IgD-negative memory B cell (primary cell): ENCODE measurements at regions not wholly inside any gene's neighbourhood (a gene's known extent, or its start where the extent isn't known, plus 50 kb on each side); places are given as distances from the start of the nearest gene placed in this dataset.
A peak's percentile ranks its signal among the peaks of the same experiment; 100 is the strongest.
"Not testable (repeated sequence)": the region's sequence is repeated elsewhere in the genome, so short reads cannot be mapped to it uniquely, and the experiment has no call there.

Experiments
- H3K27ac Mint-ChIP-seq, 3 donors: one replicate each; pipeline ENCODE4 v1.8.0; 2020 to 2022; ENCODE audit warnings: mild to moderate bottlenecking in 3 of 3, mixed read lengths in 3 of 3, moderate library complexity in 1 of 3
- H3K27me3 Mint-ChIP-seq: one replicate; pipeline ENCODE4 v1.8.0; 2021; ENCODE audit warnings: mixed read lengths
- H3K36me3 Mint-ChIP-seq: one replicate; pipeline ENCODE4 v1.8.0; 2020; ENCODE audit warnings: mild to moderate bottlenecking, mixed read lengths
- H3K4me1 Mint-ChIP-seq, 3 donors: one replicate each; pipeline ENCODE4 v1.8.0; 2020 to 2022; ENCODE audit warnings: mixed read lengths in 3 of 3, mild to moderate bottlenecking in 1 of 3
- H3K4me3 Mint-ChIP-seq, 4 donors: one replicate each; pipeline ENCODE4 v1.8.0; 2020 to 2022; ENCODE audit warnings: mild to moderate bottlenecking in 4 of 4, mixed read lengths in 4 of 4, moderate library complexity in 3 of 4
- H3K9me3 Mint-ChIP-seq, 3 donors: one replicate each; pipeline ENCODE4 v1.8.0; 2020 to 2021; ENCODE audit warnings: mixed read lengths in 3 of 3, mild to moderate bottlenecking in 1 of 3

DNA sequence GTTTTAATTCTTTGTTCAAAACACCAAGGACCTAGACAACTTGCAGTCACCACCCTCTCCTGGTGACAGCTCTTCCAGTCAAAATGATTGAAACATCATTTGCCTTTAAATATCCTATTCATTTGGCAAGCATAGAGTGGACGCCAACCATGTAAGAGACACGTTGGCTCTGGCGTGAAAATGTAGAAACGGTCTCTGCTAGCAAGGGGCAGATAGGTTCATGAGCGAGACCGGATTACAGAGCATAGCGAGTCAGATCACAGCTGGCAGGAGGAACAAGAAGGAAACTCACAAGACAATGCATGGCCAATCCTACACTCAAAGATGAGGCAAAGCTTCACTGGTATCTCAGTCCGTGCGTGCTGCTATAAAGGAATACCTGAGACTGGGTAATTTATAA, 759.5 kb downstream of the UQCRFS1 start:
- Mint-ChIP-seq H3K4me1 (no peaks in the 10 kb centered on the region), H3K27me3 (no peaks in the 10 kb centered on the region), H3K36me3 (peaks cover 2% of the 10 kb centered on the region), H3K4me3 (no peak overlapping the region), H3K27ac (no peak overlapping the region), H3K9me3 (peaks cover 0 to 4% (median 3%) of the 10 kb centered on the region in 3 donors)

DNA sequence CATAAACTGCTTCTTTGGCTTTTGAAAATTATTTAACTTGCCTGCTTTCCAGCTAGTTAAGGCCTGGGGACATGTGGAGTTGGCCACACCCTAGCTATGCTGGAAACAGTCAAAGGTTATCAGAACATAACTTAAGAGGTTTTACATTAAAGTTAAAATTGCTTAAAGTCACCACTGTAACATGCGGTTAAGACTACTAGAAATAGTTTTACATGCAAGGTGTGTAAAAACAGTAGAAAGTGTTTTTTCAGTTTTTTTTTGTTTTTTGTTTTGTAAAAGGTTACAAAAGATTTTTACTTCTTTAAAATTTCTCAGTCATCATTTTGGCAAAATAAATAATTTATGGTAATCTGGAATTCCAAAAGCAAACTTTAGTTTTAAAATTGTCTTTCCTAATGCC, 763.1 kb downstream of the UQCRFS1 start:
- H3K27me3 Mint-ChIP-seq, result no peaks in the 10 kb centered on the region
- no peak overlapping the region for H3K4me3 Mint-ChIP-seq
- no peaks in the 10 kb centered on the region for H3K4me1 Mint-ChIP-seq
- peaks cover 0 to 12% (median 5%) of the 10 kb centered on the region in 3 donors for H3K9me3 Mint-ChIP-seq
- no peaks in the 10 kb centered on the region for H3K36me3 Mint-ChIP-seq
- H3K27ac Mint-ChIP-seq, result no peak overlapping the region

DNA sequence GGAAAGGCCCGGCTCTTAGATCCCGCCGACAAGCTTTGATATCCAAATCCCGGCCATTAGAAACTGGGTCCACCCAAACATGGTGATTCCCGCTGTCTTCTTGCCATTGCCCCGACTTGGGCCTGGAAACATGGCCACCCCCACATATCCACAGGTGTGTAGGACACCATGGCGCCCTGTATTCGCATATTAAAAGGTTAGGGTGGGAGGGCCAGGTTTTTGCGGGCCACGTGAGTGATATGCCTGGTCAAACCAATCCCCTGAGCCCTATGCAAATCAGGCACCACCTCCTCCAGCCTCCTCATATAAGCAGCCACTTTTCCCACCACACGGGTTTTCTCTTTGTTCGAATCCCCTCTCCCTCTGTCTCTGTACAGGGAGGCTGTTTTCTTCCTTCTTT, 766.4 kb downstream of the UQCRFS1 start:
- Mint-ChIP-seq H3K9me3 (peaks cover 2 to 12% (median 6%) of the 10 kb centered on the region in 3 donors), H3K27me3 (no peaks in the 10 kb centered on the region), H3K36me3 (peaks cover 2% of the 10 kb centered on the region), H3K4me3 (no peak overlapping the region), H3K4me1 (no peaks in the 10 kb centered on the region), H3K27ac (no peak overlapping the region)

DNA sequence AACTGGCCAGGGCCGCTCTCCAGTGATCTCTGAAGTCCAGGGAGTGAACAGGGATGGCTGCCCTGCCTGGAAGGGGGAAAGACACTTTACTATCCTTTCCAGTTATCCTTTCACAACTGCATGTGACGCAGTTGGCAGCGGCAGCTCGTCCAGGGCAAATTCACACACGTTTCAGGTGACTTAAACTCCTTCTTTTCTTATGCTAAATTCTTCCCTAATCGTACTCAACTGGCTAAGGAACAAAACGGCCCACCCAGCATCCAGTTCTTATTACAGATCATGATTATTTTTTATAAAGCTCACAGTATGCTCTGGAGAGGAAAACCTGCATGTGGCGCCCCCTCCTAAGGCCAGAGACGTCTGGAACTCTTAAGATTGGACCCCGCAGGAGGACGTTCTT, 767.1 kb downstream of the UQCRFS1 start:
- Mint-ChIP-seq H3K27ac (no peak overlapping the region), H3K4me3 (no peak overlapping the region), H3K4me1 (no peaks in the 10 kb centered on the region), H3K27me3 (no peaks in the 10 kb centered on the region), H3K36me3 (peaks cover 2% of the 10 kb centered on the region), H3K9me3 (peaks cover 2 to 12% (median 6%) of the 10 kb centered on the region in 3 donors)

DNA sequence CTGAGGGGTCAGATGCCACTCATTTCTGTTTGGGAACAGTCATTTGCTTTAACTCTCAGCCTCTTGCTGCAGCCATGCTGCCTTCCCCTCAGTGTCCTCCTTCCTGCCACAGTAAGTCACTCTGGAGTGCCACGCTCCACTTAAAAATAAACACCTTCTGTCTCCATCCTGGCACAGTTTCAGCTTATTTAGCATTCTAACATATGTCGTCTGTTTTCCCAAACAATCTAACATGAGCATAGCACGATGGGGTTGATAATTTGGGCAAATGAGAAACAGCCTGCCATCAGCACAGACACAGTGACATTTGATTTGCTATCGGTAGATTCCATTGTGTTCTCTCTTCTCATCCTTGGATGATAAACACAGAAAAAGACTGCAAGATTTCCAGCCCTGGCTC, 768.6 kb downstream of the UQCRFS1 start:
- peaks cover 2% of the 10 kb centered on the region for H3K36me3 Mint-ChIP-seq
- H3K27ac Mint-ChIP-seq, result no peak overlapping the region
- no peaks in the 10 kb centered on the region for H3K27me3 Mint-ChIP-seq
- no peaks in the 10 kb centered on the region for H3K4me1 Mint-ChIP-seq
- H3K9me3 Mint-ChIP-seq, result peaks cover 2 to 12% (median 6%) of the 10 kb centered on the region in 3 donors
- no peak overlapping the region for H3K4me3 Mint-ChIP-seq

DNA sequence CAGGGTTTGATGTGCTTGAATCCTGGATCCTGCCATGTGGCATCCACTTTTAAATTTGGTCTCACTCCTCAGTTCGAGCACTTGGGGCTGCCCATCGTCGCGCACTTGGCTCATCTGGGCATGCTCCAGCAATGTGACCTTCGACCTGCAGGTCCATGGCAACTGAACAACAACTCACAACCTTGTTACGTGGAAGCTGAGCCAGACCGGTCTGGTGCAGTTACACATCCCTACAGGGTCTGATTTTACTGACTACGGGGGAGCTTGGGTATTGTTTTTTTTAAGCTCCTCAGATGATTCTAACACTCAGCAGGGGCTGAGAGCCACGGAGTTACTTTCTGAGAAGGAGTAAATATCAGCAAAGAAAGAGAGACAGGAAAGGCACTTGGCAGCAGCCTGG, 769.6 kb downstream of the UQCRFS1 start:
- Mint-ChIP-seq H3K9me3 (peaks cover 2 to 12% (median 6%) of the 10 kb centered on the region in 3 donors), H3K36me3 (peaks cover 2% of the 10 kb centered on the region), H3K4me3 (no peak overlapping the region), H3K27me3 (no peaks in the 10 kb centered on the region), H3K27ac (no peak overlapping the region), H3K4me1 (no peaks in the 10 kb centered on the region)

DNA sequence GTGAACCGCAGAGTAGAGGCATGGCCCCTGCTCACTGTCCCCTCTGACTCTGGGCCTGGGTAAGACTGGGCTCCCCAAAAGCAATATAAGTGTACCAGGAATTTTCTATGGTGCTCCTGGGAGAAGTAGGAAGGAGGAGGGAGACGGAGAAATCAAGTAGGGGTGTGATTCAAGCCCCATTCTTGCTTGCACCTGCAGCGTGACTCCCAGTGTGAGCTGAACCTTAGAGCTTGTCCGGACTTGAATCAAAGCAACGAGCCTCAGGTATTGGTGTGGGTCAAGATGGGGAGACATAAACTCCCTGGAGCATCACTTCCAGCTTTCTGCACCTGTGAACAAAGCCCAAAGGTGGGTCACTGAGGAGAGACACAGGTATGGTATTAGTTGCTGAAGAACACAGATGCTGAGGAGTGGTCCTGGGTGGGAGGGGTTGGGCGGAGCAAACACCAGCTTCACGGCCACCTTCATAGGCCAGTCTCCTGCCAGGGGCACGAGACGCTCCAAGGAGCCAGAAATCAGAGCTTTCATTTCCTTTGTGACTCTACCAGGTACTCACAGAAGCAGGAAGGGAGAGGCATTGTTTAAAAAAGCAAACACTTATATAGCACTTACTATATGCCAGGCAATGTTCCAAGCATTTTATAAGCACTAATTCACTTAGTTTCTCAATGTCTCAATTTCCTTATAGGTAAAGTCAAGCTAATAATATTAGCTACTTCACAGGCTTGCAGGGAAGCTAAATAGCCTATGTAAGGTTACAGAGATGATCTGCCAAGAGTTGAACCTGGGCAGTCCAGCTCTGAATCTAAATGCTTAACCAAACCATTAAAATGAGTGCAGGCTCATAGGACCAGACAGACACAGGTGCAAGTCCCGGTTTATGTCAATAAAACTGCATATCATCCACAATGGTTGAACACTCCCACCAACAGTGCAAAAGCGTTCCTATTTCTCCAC, 775.3 kb downstream of the UQCRFS1 start:
- H3K27ac Mint-ChIP-seq, result no peak overlapping the region
- H3K27me3 Mint-ChIP-seq, result no peaks in the 10 kb centered on the region
- no peak overlapping the region for H3K4me3 Mint-ChIP-seq
- H3K4me1 Mint-ChIP-seq, result no peaks in the 10 kb centered on the region
- H3K36me3 Mint-ChIP-seq, result peaks cover 5% of the 10 kb centered on the region
- peaks cover 2 to 12% (median 3%) of the 10 kb centered on the region in 3 donors for H3K9me3 Mint-ChIP-seq

DNA sequence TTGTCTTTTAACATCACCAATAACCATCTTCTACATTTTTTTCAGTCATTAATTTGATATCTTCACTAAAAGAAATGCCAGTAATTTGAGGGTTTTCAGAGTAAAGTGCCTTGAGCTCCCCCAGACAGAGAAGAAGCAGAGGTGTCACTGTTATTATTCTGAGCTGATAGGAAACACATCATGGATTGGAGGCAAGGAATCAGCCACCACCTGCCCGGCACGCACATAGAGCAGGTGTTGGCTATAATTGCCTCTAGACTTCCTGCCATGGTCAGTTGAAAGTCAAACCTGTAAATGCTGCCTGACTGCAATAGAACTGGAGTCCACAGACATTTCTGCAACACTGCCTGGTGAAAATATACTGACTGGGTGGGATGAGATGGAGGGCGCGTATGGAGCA, 776.6 kb downstream of the UQCRFS1 start:
- peaks cover 0 to 15% (median 4%) of the 10 kb centered on the region in 3 donors for H3K9me3 Mint-ChIP-seq
- H3K27ac Mint-ChIP-seq, result no peak overlapping the region
- H3K4me1 Mint-ChIP-seq, result no peaks in the 10 kb centered on the region
- no peaks in the 10 kb centered on the region for H3K27me3 Mint-ChIP-seq
- peaks cover 4% of the 10 kb centered on the region for H3K36me3 Mint-ChIP-seq
- no peak overlapping the region for H3K4me3 Mint-ChIP-seq

DNA sequence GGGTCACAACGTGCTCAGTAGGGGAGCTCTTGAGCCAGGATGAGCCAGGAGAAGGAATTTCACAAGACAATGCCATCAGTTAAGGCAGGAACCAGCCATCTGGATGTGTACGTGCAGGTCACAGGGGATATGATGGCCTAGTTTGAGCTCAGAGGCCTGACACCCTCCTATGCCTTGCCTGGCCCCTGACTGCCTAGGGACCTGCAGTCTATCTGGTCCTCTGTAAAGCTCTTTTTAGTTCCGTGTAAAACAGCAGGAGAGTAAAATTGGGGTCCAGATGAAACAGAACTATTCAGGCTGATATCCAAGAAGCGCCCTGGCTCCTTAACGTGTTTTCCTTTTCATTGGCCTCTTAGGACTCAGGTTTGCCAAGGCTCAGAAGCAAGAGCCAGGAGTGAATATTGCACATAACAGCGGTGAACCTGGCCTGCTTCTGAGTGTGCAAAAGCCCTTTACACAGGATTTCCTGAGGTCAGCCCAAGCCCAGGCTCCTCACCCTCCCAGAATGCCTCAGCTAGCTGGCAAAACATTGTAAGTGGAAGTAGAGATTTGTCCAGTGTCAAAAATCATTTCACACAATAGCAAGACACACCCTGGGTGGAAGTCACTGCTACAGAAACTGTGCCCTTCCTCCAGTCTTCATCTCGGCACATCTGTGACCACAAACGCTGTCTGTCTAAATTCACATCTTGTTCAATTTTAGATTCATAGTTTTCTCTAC, 777.2 kb downstream of the UQCRFS1 start:
- H3K27ac Mint-ChIP-seq, result no peak overlapping the region
- H3K4me1 Mint-ChIP-seq, result no peaks in the 10 kb centered on the region
- H3K36me3 Mint-ChIP-seq, result peaks cover 4% of the 10 kb centered on the region
- H3K4me3 Mint-ChIP-seq, result no peak overlapping the region
- H3K9me3 Mint-ChIP-seq, result peaks cover 0 to 15% (median 4%) of the 10 kb centered on the region in 3 donors
- no peaks in the 10 kb centered on the region for H3K27me3 Mint-ChIP-seq

DNA sequence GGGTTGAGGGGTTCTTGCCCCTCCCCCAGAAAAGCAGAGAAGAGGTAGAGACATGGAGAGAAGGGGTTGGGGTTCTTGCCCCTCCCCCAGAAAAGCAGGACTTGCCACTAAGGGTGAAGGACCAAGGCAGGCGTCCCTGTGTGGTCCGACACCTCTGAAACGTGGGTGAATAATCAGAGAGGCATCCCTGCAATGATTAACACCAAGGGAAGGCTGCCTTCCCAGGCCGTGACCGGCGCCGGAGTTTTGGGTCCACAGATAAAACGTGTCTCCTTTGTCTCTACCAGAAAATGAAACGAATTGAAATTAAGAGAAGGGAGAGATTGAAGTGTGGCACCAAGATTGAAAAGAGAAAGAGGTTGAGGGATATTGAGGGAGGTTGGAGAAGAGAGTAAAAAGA, 778.2 kb downstream of the UQCRFS1 start:
- H3K4me1 Mint-ChIP-seq, H3K4me3 Mint-ChIP-seq, H3K27me3 Mint-ChIP-seq, H3K36me3 Mint-ChIP-seq: not testable (repeated sequence)
- Mint-ChIP-seq H3K9me3 (peaks cover 0 to 15% (median 4%) of the 10 kb centered on the region in 3 donors), H3K27ac (peak overlapping the region in 1 of 3 donors; percentile 85)

DNA sequence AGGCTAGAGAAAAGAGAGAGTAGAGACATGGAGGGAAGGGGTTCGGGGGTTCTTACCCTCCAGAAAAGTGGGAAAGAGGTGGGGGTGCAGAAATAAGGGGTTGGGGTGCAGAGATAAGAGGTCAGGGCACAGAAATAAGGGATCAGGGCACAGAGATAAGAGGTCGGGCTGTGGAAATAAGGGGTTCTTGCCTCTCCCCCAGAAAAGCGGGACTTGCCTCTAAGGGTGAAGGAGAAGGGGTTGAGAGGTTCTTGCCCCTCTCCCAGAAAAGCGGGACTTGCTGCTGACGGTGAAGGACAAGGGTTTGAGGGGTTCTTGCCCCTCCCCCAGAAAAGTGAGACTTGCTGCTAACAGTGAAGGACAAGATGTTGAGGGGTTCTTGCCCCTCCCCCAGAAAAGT, 778.6 kb downstream of the UQCRFS1 start:
- H3K36me3 Mint-ChIP-seq, H3K4me3 Mint-ChIP-seq, H3K27me3 Mint-ChIP-seq, H3K4me1 Mint-ChIP-seq: not testable (repeated sequence)
- peaks cover 0 to 15% (median 4%) of the 10 kb centered on the region in 3 donors for H3K9me3 Mint-ChIP-seq
- peak overlapping the region in 1 of 3 donors; percentile 85 for H3K27ac Mint-ChIP-seq

DNA sequence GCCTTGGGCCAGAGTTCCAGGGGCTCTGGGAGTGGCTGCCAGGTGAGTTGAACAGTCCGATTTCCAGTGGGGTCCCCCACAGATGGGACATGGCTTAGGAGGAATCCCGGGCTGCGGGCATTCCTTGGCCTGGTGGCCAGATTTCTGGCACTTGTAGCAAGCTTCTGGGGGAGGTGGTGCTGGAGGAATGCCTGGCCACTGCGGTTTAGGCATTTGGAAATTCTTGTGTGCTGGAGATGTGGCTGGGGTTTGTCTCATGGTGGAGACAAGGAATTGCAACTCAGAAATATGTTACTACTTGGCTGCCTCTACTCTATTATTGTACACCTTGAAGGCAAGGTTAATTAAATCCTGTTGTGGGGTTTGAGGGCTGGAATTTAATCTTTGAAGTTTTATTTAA, 779.8 kb downstream of the UQCRFS1 start:
- not testable (repeated sequence) for H3K27me3 Mint-ChIP-seq, H3K4me1 Mint-ChIP-seq, H3K36me3 Mint-ChIP-seq, H3K27ac Mint-ChIP-seq, H3K4me3 Mint-ChIP-seq
- H3K9me3 Mint-ChIP-seq, result peaks cover 0 to 15% (median 4%) of the 10 kb centered on the region in 3 donors

DNA sequence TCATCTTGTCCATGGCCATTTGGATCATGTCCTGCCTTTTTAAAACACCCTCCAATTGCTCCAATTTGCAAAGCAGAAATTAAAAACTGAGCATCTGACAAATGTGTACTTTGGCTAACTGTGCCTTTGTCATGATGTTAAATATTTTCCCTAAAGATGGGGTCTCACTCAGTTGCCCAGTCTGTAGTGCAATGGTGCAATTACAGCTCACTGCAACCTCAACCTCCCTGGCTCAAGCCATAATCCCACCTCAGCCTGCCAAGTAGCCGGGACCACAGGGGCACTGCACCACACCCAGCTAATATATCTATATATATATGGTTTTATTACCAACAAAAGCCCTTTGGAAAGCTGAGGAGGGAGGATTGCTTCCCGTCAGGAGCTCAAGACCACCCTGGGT, 782.7 kb downstream of the UQCRFS1 start:
- Mint-ChIP-seq H3K27me3 (no peaks in the 10 kb centered on the region), H3K4me3 (no peak overlapping the region), H3K9me3 (peaks cover 2 to 15% (median 2%) of the 10 kb centered on the region in 3 donors), H3K27ac (peak overlapping the region in 2 of 3 donors; percentile 4 to 26), H3K36me3 (peaks cover 5% of the 10 kb centered on the region), H3K4me1 (no peaks in the 10 kb centered on the region)

DNA sequence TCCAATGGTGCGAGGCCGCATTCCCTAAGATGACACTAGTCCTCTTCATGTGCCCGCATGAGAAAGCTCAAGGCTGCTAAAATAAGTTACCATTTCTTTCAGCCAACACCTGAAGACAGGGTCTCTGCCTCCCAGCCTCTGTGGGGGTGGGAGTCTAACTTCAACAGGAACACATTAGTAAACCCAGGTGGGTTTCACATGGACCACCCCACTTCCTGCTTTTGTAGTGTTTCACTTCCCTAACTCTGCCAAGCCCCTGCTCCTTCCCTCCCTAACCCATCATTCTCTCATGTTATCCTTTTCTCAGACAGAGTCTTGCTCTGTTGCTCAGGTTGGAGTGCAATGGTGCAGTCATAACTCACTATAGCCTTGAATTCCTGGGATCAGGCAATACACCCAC, 783.6 kb downstream of the UQCRFS1 start:
- H3K4me1 Mint-ChIP-seq, result no peaks in the 10 kb centered on the region
- H3K9me3 Mint-ChIP-seq, result peaks cover 2 to 15% (median 2%) of the 10 kb centered on the region in 3 donors
- peaks cover 5% of the 10 kb centered on the region for H3K36me3 Mint-ChIP-seq
- no peaks in the 10 kb centered on the region for H3K27me3 Mint-ChIP-seq
- H3K27ac Mint-ChIP-seq, result no peak overlapping the region
- no peak overlapping the region for H3K4me3 Mint-ChIP-seq

DNA sequence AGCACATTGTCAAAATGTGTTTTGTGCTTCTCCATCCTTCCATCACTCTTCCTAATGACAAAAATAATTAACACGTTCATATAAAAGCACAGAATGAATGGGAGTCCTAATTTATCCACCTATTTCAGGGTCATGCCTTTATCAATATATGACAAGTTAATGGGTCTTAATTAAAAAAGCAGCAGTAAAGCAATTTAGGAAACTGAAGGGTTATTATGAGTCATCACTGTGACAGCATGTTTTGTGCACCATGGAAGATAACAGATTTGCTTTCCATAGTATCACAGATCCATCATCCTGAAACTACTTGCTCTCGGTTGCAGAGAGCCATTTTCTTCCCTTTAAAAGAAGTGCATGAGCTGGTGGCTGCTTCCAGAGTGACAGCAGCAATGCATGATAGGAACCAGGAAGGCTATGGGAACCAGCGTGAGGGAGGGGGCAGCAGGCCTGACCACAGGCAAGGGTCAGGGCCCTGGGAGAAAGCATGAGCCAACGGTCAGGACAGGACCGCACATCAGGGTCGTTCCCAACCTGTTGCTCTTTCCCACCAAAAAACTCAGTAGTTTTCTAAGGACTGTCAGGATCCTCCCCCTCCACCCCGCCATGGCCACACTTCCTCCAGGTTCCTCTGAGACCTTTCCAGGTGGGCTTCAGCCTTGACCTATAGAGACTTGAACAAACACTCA, 784.1 kb downstream of the UQCRFS1 start:
- no peaks in the 10 kb centered on the region for H3K27me3 Mint-ChIP-seq
- no peak overlapping the region for H3K27ac Mint-ChIP-seq
- H3K9me3 Mint-ChIP-seq, result peaks cover 2 to 15% (median 2%) of the 10 kb centered on the region in 3 donors

More for the DNA sequence above, 784.1 kb downstream of the UQCRFS1 start:
- no peak overlapping the region for H3K4me3 Mint-ChIP-seq
- no peaks in the 10 kb centered on the region for H3K4me1 Mint-ChIP-seq
- peaks cover 4% of the 10 kb centered on the region for H3K36me3 Mint-ChIP-seq
